GM12872 (cell line): ENCODE measurements at regions not wholly inside any gene's neighbourhood (a gene's known extent, or its start where the extent isn't known, plus 50 kb on each side); places are given as distances from the start of the nearest gene placed in this dataset.

Experiments used
- CTCF ChIP-seq: IDR thresholded peaks from 3 replicates; pipeline ENCODE4 v1.5.1; 2011; ENCODE audit warnings: low read depth, mild to moderate bottlenecking, low read length, moderate library complexity; ENCODE audit not compliant: insufficient read depth

- TF ChIP-seq CTCF: 0 out of 3 replicates have a peak, but pooled peaks have one; percentile 14
Observed at GRCh38 chr2:49843314-49843713, 689.0 kb upstream of the FSHR start.

- TF ChIP-seq CTCF: no peak
Observed at GRCh38 chr2:49840428-49840975, 686.2 kb upstream of the FSHR start.

GRCh38 chr2:49839818-49840217, 685.5 kb upstream of the FSHR start:
- no peak for TF ChIP-seq CTCF

GRCh38 chr2:49837561-49838293, 683.4 kb upstream of the FSHR start:
- no peak for TF ChIP-seq CTCF

GRCh38 chr2:49836017-49836416, 681.7 kb upstream of the FSHR start:
- no peak for TF ChIP-seq CTCF

GRCh38 chr2:49834433-49834832, 680.1 kb upstream of the FSHR start:
- no peak for TF ChIP-seq CTCF

GRCh38 chr2:49832555-49832954, 678.2 kb upstream of the FSHR start:
- no peak for TF ChIP-seq CTCF
